Keratinocyte (primary cell): ENCODE measurements at regions not wholly inside any gene's neighbourhood (a gene's known extent, or its start where the extent isn't known, plus 50 kb on each side); places are given as distances from the start of the nearest gene placed in this dataset.
A peak's percentile ranks its signal among the peaks of the same experiment; 100 is the strongest.

ENCODE experiments used
- DNase-seq: peaks from one replicate; pipeline ENCODE4 v3.0.0-alpha.2; 2011; ENCODE audit warnings: low read depth, missing footprints, low spot score
- FAIRE-seq: peaks from 2 replicates; lab custom pipeline; 2011; peaks lifted over from hg19 to GRCh38; lab: Jason Lieb, UNC
- H2AFZ ChIP-seq: 2 replicates; pipeline ENCODE4 v1.6.0; 2012; ENCODE audit warnings: low read length, control low read depth, inconsistent platforms; ENCODE audit not compliant: control insufficient read depth
- H3K27ac ChIP-seq: 2 replicates; pipeline ENCODE4 v1.5.1; 2011; ENCODE audit warnings: low read length; ENCODE audit not compliant: control insufficient read depth, insufficient read depth
- H3K27me3 ChIP-seq: 3 replicates; pipeline ENCODE4 v1.6.0; 2011; ENCODE audit warnings: low read length; ENCODE audit not compliant: control insufficient read depth, insufficient read depth; ENCODE audit errors: extremely low read depth
- H3K36me3 ChIP-seq, 2 experiments: 2 replicates in 1 of 2; 3 replicates in 1 of 2; pipeline ENCODE4 v1.5.1; 2011; ENCODE audit warnings: low read length in 2 of 2, mild to moderate bottlenecking in 1 of 2; ENCODE audit not compliant: control insufficient read depth in 2 of 2, insufficient read depth in 2 of 2; ENCODE audit errors: extremely low read depth in 1 of 2
- H3K4me1 ChIP-seq: 3 replicates; pipeline ENCODE4 v1.5.1; 2011; ENCODE audit warnings: low read length; ENCODE audit not compliant: control insufficient read depth, insufficient read depth; ENCODE audit errors: extremely low read depth
- H3K4me2 ChIP-seq: 3 replicates; pipeline ENCODE4 v1.6.0; 2011; ENCODE audit warnings: low read depth, low read length; ENCODE audit not compliant: control insufficient read depth, insufficient read depth; ENCODE audit errors: extremely low read depth
- H3K4me3 ChIP-seq, 3 experiments: fragments of 200-600 bp in 1 of 3; sonication (generic) in 1 of 3; 2 replicates in 2 of 3; 3 replicates in 1 of 3; pipeline ENCODE4 v1.5.1; 2011 to 2016; ENCODE audit warnings: low read length in 3 of 3, mild to moderate bottlenecking in 3 of 3, control low read depth in 2 of 3, inconsistent platforms in 1 of 3, low read depth in 1 of 3, mixed read lengths in 1 of 3, mixed run types in 1 of 3, moderate library complexity in 1 of 3; ENCODE audit not compliant: control insufficient read depth in 2 of 3, insufficient read depth in 2 of 3; ENCODE audit errors: extremely low read depth in 1 of 3
- H3K79me2 ChIP-seq: 2 replicates; pipeline ENCODE4 v1.6.0; 2012; ENCODE audit warnings: low read length; ENCODE audit not compliant: control insufficient read depth, insufficient read depth
- H3K9ac ChIP-seq: 3 replicates; pipeline ENCODE4 v1.6.0; 2011; ENCODE audit warnings: low read length; ENCODE audit not compliant: control insufficient read depth, insufficient read depth; ENCODE audit errors: extremely low read depth
- H3K9me1 ChIP-seq: 3 replicates; pipeline ENCODE4 v1.6.0; 2011; ENCODE audit warnings: low read length; ENCODE audit not compliant: control insufficient read depth, insufficient read depth; ENCODE audit errors: extremely low read depth
- H3K9me3 ChIP-seq: 2 replicates; pipeline ENCODE4 v1.5.1; 2012; ENCODE audit warnings: low read depth, low read length; ENCODE audit not compliant: control insufficient read depth
- H4K20me1 ChIP-seq: 3 replicates; pipeline ENCODE4 v1.6.0; 2011; ENCODE audit warnings: low read length; ENCODE audit not compliant: control insufficient read depth, insufficient read depth; ENCODE audit errors: extremely low read depth
- CTCF ChIP-seq, 3 experiments: IDR thresholded peaks in 1 of 3; conservative IDR thresholded peaks in 1 of 3; optimal IDR thresholded peaks in 1 of 3; 2 replicates in 2 of 3; 3 replicates in 1 of 3; pipeline versions ENCODE3 to v1.5.1; 2011; ENCODE audit warnings: low read length in 3 of 3, mild to moderate bottlenecking in 3 of 3, moderate library complexity in 2 of 3, control low read depth in 1 of 3, inconsistent platforms in 1 of 3; ENCODE audit not compliant: insufficient read depth in 2 of 3; ENCODE audit errors: extremely low read depth in 1 of 3
- EZH2 ChIP-seq: IDR thresholded peaks from one replicate; pipeline ENCODE4 v1.6.1; 2012; ENCODE audit warnings: inconsistent platforms, mild to moderate bottlenecking, low read length, moderate library complexity
- dilution Hi-C: fragments of 300-500 bp; cut with MboI; formaldehyde crosslinking; loops from one replicate; pipeline ENCODE4 v1.7.0; 2020; ENCODE audit warnings: low sequenced_read_pairs; ENCODE audit not compliant: extremely low pct_ligation_motif_present

DNA sequence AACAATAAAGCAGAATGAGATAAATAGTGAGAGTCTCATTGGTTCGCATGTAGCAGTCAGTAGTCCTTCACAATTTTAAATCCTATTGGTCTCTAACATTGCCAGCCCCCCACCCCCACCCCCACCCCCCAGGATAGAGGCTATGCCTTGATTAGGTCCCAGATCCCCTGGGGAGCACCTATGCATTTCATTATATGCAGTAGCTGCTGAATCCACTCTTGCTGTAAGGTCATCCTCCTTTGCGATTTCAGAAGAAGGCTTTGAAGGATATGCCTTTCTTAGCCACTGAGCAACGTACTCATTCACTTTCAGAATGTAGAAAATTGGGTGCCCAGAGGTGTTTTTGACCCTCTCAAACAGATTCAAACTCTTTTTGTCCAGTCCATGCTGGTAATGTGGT lies 382.8 kb upstream of the GALNT5 start:
- H3K4me3 ChIP-seq = no peak overlapping the region
- no peak overlapping the region for H3K9ac ChIP-seq
- H2AFZ ChIP-seq = no peak overlapping the region
- dilution Hi-C loops = no loop called here
- H3K79me2 ChIP-seq = no peaks in the 10 kb centered on the region
- TF ChIP-seq CTCF (optimal IDR thresholded peaks at IDR 0.05 in 1 of 3, IDR thresholded peaks at IDR 0.05 in 1 of 3, conservative IDR thresholded peaks at IDR 0.05 in 1 of 3; ENCODE audit: extremely low read depth in 1 of 3, insufficient read depth in 2 of 3, low read length in 3 of 3) = no peak
- TF ChIP-seq EZH2 = no peak
- H3K4me1 ChIP-seq = peaks cover 3% of the 10 kb centered on the region
- H3K27me3 ChIP-seq = no peaks in the 10 kb centered on the region
- H3K27ac ChIP-seq = no peak overlapping the region
- no peaks in the 10 kb centered on the region for H3K36me3 ChIP-seq
- FAIRE-seq = no peak
- no peaks in the 10 kb centered on the region for H3K9me3 ChIP-seq
- no peaks in the 10 kb centered on the region for H4K20me1 ChIP-seq
- H3K4me2 ChIP-seq = no peak overlapping the region
- DNase-seq = no peak
- H3K9me1 ChIP-seq = no peaks in the 10 kb centered on the region

DNA sequence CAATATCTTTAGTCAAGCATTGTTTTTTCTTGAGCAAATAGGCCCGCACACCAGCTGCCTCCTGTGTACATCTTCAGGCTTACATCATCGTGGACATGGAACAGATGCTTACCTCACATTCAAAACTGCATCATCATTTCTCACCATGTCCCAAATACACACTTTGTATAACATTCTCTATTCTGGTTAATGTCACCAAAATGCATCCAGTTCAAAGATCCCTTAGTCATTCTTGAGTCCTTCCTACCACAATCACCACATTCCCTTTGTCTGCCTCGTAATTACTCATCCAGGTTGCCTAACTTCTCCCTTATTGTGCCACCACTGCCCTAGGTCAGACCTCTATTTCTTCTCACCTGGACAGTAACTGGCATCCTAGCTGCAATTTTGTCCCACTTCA lies 373.7 kb upstream of the GALNT5 start:
- DNase-seq (peak; percentile 40), FAIRE-seq (peak; percentile 76)
- no peak overlapping the region for H3K27ac ChIP-seq

More for the DNA sequence above, 373.7 kb upstream of the GALNT5 start:
- H3K9me1 ChIP-seq = no peaks in the 10 kb centered on the region
- TF ChIP-seq EZH2 (no peak), CTCF (optimal IDR thresholded peaks at IDR 0.05 in 1 of 3, IDR thresholded peaks at IDR 0.05 in 1 of 3, conservative IDR thresholded peaks at IDR 0.05 in 1 of 3; ENCODE audit: extremely low read depth in 1 of 3, insufficient read depth in 2 of 3, low read length in 3 of 3) (no peak)
- H3K36me3 ChIP-seq = no peaks in the 10 kb centered on the region
- no peaks in the 10 kb centered on the region for H3K9me3 ChIP-seq
- H3K4me3 ChIP-seq = no peak overlapping the region
- no peaks in the 10 kb centered on the region for H4K20me1 ChIP-seq
- H3K4me2 ChIP-seq = no peak overlapping the region
- dilution Hi-C loops = no loop called here
- no peak overlapping the region for H3K9ac ChIP-seq
- no peak overlapping the region for H2AFZ ChIP-seq
- H3K4me1 ChIP-seq = peaks cover 6% of the 10 kb centered on the region
- H3K27me3 ChIP-seq = no peaks in the 10 kb centered on the region
- H3K79me2 ChIP-seq = no peaks in the 10 kb centered on the region
